Transverse colon (tissue), 4 donors: ENCODE measurements at regions not wholly inside any gene's neighbourhood (a gene's known extent, or its start where the extent isn't known, plus 50 kb on each side); places are given as distances from the start of the nearest gene placed in this dataset.

Experiments used
- CTCF ChIP-seq, 5 experiments: fragments of 200-600 bp in 3 of 5; fragments of 450-650 bp in 2 of 5; sonication (generic) in 3 of 5; IDR thresholded peaks; 1 replicate in 2 of 5; 2 replicates in 3 of 5; pipeline ENCODE4 v1.5.1; 2016 to 2017; ENCODE audit warnings: antibody characterized with exemption in 5 of 5, inconsistent platforms in 3 of 5, mild to moderate bottlenecking in 2 of 5, moderate library complexity in 1 of 5
- POLR2A ChIP-seq: fragments of 450-650 bp; IDR thresholded peaks from one replicate; pipeline ENCODE4 v1.6.1; 2016; ENCODE audit warnings: antibody characterized with exemption, mild to moderate bottlenecking, moderate library complexity
- POLR2AphosphoS5 ChIP-seq, 3 donors: sonication (generic); formaldehyde crosslinking; IDR thresholded peaks; one replicate each; pipeline ENCODE4 v1.6.1; 2016; ENCODE audit warnings: antibody characterized with exemption in 3 of 3

- TF ChIP-seq CTCF (IDR thresholded peaks at IDR 0.05) (no peak), POLR2A (no peak), POLR2AphosphoS5 (IDR thresholded peaks at IDR 0.05) (no peak)
Measured at GRCh38 chr1:224874775-224875174, 54.7 kb upstream of the DNAH14 start.
